MCF 10A (cell line): ENCODE measurements at regions not wholly inside any gene's neighbourhood (a gene's known extent, or its start where the extent isn't known, plus 50 kb on each side); places are given as distances from the start of the nearest gene placed in this dataset.
A peak's percentile ranks its signal among the peaks of the same experiment; 100 is the strongest.

Experiments
- BruUV-seq: library from RNA; stranded (reverse); fragments of 400-500 nt; replicated peaks from 2 replicates; lab custom pipeline; 2021; lab: Mats Ljungman, UMichigan
- CTCF ChIA-PET: fragments of 300-600 bp; sonication (Branson Sonifier 250); formaldehyde crosslinking; extraction: SDS; loops from one replicate; lab custom pipeline; 2021; ENCODE audit warnings: antibody characterized with exemption, inconsistent platforms; lab: Yijun Ruan, JAX
- POLR2A ChIA-PET: fragments of 300-600, 350-650 bp; sonication (Branson Sonifier 250); formaldehyde crosslinking; extraction: SDS; loops from one replicate; lab custom pipeline; 2020; ENCODE audit warnings: antibody characterized with exemption, inconsistent platforms; lab: Yijun Ruan, JAX
- DNase-seq: peaks from one replicate; pipeline ENCODE4 v3.0.0-alpha.2; 2018; ENCODE audit not compliant: unreplicated experiment
- H3K27ac Mint-ChIP-seq: one replicate; pipeline ENCODE4 v1.8.0; 2022; ENCODE audit warnings: mild to moderate bottlenecking, low read depth, mixed read lengths; ENCODE audit not compliant: unreplicated experiment
- H3K27me3 Mint-ChIP-seq: one replicate; pipeline ENCODE4 v1.8.0; 2022; ENCODE audit warnings: mixed read lengths; ENCODE audit not compliant: insufficient read depth, unreplicated experiment
- H3K36me3 Mint-ChIP-seq: one replicate; pipeline ENCODE4 v1.8.0; 2022; ENCODE audit warnings: mild to moderate bottlenecking, moderate library complexity, mixed read lengths; ENCODE audit not compliant: insufficient read depth, unreplicated experiment
- H3K4me1 Mint-ChIP-seq: one replicate; pipeline ENCODE4 v1.8.0; 2022; ENCODE audit warnings: mixed read lengths; ENCODE audit not compliant: insufficient read depth, unreplicated experiment
- H3K4me3 Mint-ChIP-seq: one replicate; pipeline ENCODE4 v1.8.0; 2022; ENCODE audit warnings: mild to moderate bottlenecking, moderate library complexity, mixed read lengths; ENCODE audit not compliant: unreplicated experiment
- H3K9me3 Mint-ChIP-seq: one replicate; pipeline ENCODE4 v1.8.0; 2022; ENCODE audit warnings: mixed read lengths; ENCODE audit not compliant: unreplicated experiment
- CTCF ChIP-seq: fragments of 200-600 bp; IDR thresholded peaks from one replicate; pipeline ENCODE4 v1.8.0; 2022; ENCODE audit warnings: antibody characterized with exemption, mild to moderate bottlenecking; ENCODE audit not compliant: unreplicated experiment
- intact Hi-C: fragments of 100-400 bp; cut with micrococcal nuclease; formaldehyde crosslinking; loops from 2 replicates; pipeline ENCODE4 v1.14.1; 2022

GRCh38 chr9:103296189-103296588, 301.1 kb downstream of the CYLC2 start:
- H3K9me3 Mint-ChIP-seq = peaks cover 7% of the 10 kb centered on the region
- DNase-seq = no peak
- CTCF ChIA-PET = no interaction called here
- H3K4me3 Mint-ChIP-seq = no peak overlapping the region
- no peak for TF ChIP-seq CTCF
- intact Hi-C loops = no loop called here
- H3K36me3 Mint-ChIP-seq = no peaks in the 10 kb centered on the region
- no peak overlapping the region for H3K27ac Mint-ChIP-seq
- BruUV-seq = no TSS peak
- POLR2A ChIA-PET = no interaction called here
- H3K27me3 Mint-ChIP-seq = no peaks in the 10 kb centered on the region
- peaks cover 5% of the 10 kb centered on the region for H3K4me1 Mint-ChIP-seq

GRCh38 chr9:103301051-103301450, 305.9 kb downstream of the CYLC2 start:
- POLR2A ChIA-PET = no interaction called here
- no peak overlapping the region for H3K4me3 Mint-ChIP-seq
- DNase-seq = no peak
- CTCF ChIA-PET = no interaction called here
- no TSS peak for BruUV-seq
- H3K4me1 Mint-ChIP-seq = no peaks in the 10 kb centered on the region
- H3K9me3 Mint-ChIP-seq = peaks cover 7% of the 10 kb centered on the region
- no peak overlapping the region for H3K27ac Mint-ChIP-seq
- H3K27me3 Mint-ChIP-seq = no peaks in the 10 kb centered on the region
- TF ChIP-seq CTCF = no peak
- intact Hi-C loops = no loop called here
- no peaks in the 10 kb centered on the region for H3K36me3 Mint-ChIP-seq

- H3K36me3 Mint-ChIP-seq = no peaks in the 10 kb centered on the region
- no TSS peak for BruUV-seq
- no peak for DNase-seq
- peaks cover 22% of the 10 kb centered on the region for H3K9me3 Mint-ChIP-seq
- ChIA-PET CTCF (no interaction called here), POLR2A (no interaction called here)
- H3K4me3 Mint-ChIP-seq = no peak overlapping the region
- no peaks in the 10 kb centered on the region for H3K4me1 Mint-ChIP-seq
- intact Hi-C loops = no loop called here
- no peaks in the 10 kb centered on the region for H3K27me3 Mint-ChIP-seq
- TF ChIP-seq CTCF = no peak
- H3K27ac Mint-ChIP-seq = no peak overlapping the region
Observed at GRCh38 chr9:103304797-103305196, 309.7 kb downstream of the CYLC2 start.

GRCh38 chr9:103319979-103320378, 324.8 kb downstream of the CYLC2 start:
- DNase-seq = peak; percentile 1
- intact Hi-C loops = no loop called here
- no peak for TF ChIP-seq CTCF
- no peaks in the 10 kb centered on the region for H3K9me3 Mint-ChIP-seq
- H3K4me1 Mint-ChIP-seq = no peaks in the 10 kb centered on the region
- no peak overlapping the region for H3K4me3 Mint-ChIP-seq
- POLR2A ChIA-PET = no interaction called here
- H3K27me3 Mint-ChIP-seq = no peaks in the 10 kb centered on the region
- H3K36me3 Mint-ChIP-seq = no peaks in the 10 kb centered on the region
- CTCF ChIA-PET = interaction anchor here (0.6 kb wide), 1 partner anchor 1959 kb away, joined by 4 read pairs; no protein-coding TSS in a partner anchor
- no TSS peak for BruUV-seq
- H3K27ac Mint-ChIP-seq = no peak overlapping the region
